Fibroblast of lung (primary cell): ENCODE measurements at regions not wholly inside any gene's neighbourhood (a gene's known extent, or its start where the extent isn't known, plus 50 kb on each side); places are given as distances from the start of the nearest gene placed in this dataset.

Source experiments
- DNase-seq, 2 donors: peaks; one replicate each; pipeline versions ENCODE4 v3.0.0 to v3.0.0-alpha.2; 2010; ENCODE audit warnings: low read depth in 2 of 2
- H2AFZ ChIP-seq: 2 replicates; pipeline ENCODE4 v1.5.1; 2012; ENCODE audit warnings: low read length, control low read depth, inconsistent platforms
- H3K27ac ChIP-seq: 2 replicates; pipeline ENCODE4 v1.5.1; 2011; ENCODE audit warnings: low read length, control low read depth; ENCODE audit not compliant: insufficient read depth
- H3K27me3 ChIP-seq: 2 replicates; pipeline ENCODE4 v1.5.1; 2011; ENCODE audit warnings: mild to moderate bottlenecking, low read length; ENCODE audit not compliant: control insufficient read depth, insufficient read depth
- H3K36me3 ChIP-seq: 2 replicates; pipeline ENCODE4 v1.5.1; 2011; ENCODE audit warnings: low read length; ENCODE audit not compliant: control insufficient read depth, insufficient read depth
- H3K4me1 ChIP-seq: 2 replicates; pipeline ENCODE4 v1.5.1; 2011; ENCODE audit warnings: low read length; ENCODE audit not compliant: control insufficient read depth, insufficient read depth; ENCODE audit errors: extremely low read depth
- H3K4me2 ChIP-seq: 2 replicates; pipeline ENCODE4 v1.5.1; 2011; ENCODE audit warnings: low read length, control low read depth; ENCODE audit not compliant: insufficient read depth; ENCODE audit errors: extremely low read depth
- H3K4me3 ChIP-seq, 4 experiments: fragments of 200-600 bp in 1 of 4; sonication (generic) in 1 of 4; replicated peaks in 1 of 4; 2 replicates each; pipeline ENCODE4 v1.5.1; 2011 to 2016; ENCODE audit warnings: low read length in 4 of 4, low read depth in 3 of 4, mild to moderate bottlenecking in 3 of 4, control low read depth in 2 of 4, inconsistent platforms in 1 of 4, mixed read lengths in 1 of 4; ENCODE audit not compliant: insufficient read depth in 1 of 4; ENCODE audit errors: control extremely low read depth in 1 of 4
- H3K79me2 ChIP-seq: 2 replicates; pipeline ENCODE4 v1.5.1; 2012; ENCODE audit warnings: mild to moderate bottlenecking, low read length, inconsistent platforms; ENCODE audit not compliant: control insufficient read depth, insufficient read depth
- H3K9ac ChIP-seq: 2 replicates; pipeline ENCODE4 v1.5.1; 2011; ENCODE audit warnings: mild to moderate bottlenecking, low read length, control low read depth; ENCODE audit not compliant: insufficient read depth
- H3K9me3 ChIP-seq: 2 replicates; pipeline ENCODE4 v1.5.1; 2012; ENCODE audit warnings: low read depth, low read length; ENCODE audit not compliant: control insufficient read depth, insufficient read depth
- H4K20me1 ChIP-seq: 2 replicates; pipeline ENCODE4 v1.5.1; 2011; ENCODE audit warnings: low read length; ENCODE audit not compliant: control insufficient read depth, insufficient read depth; ENCODE audit errors: extremely low read depth
- EZH2 ChIP-seq: IDR thresholded peaks from 2 replicates; pipeline ENCODE4 v1.5.1; 2012; ENCODE audit warnings: low read length, control low read depth, mild to moderate bottlenecking; ENCODE audit errors: missing control alignments
- TF ChIP-seq, protein P1 (sequence below), 2 donors: IDR thresholded peaks in 1 of 2; conservative IDR thresholded peaks in 1 of 2; 1 replicate in 1 of 2; 2 replicates in 1 of 2; pipeline ENCODE4 v1.5.1; 2011 to 2012; ENCODE audit warnings: low read length in 2 of 2, control low read depth in 1 of 2, inconsistent platforms in 1 of 2, low read depth in 1 of 2, mild to moderate bottlenecking in 1 of 2

GRCh38 chr3:102688556-102688930, 253.7 kb downstream of the ZPLD1 start:
- no peak for DNase-seq
- Histone ChIP-seq H3K4me3 (no peak overlapping the region), H3K4me2 (no peak overlapping the region), H3K36me3 (no peaks in the 10 kb centered on the region), H3K79me2 (no peaks in the 10 kb centered on the region), H3K9ac (no peak overlapping the region), H2AFZ (no peak overlapping the region), H3K9me3 (no peaks in the 10 kb centered on the region), H3K27me3 (no peaks in the 10 kb centered on the region), H3K27ac (no peak overlapping the region), H4K20me1 (no peaks in the 10 kb centered on the region), H3K4me1 (no peaks in the 10 kb centered on the region)
- no peak for TF ChIP-seq EZH2
- TF ChIP-seq, protein P1, sequence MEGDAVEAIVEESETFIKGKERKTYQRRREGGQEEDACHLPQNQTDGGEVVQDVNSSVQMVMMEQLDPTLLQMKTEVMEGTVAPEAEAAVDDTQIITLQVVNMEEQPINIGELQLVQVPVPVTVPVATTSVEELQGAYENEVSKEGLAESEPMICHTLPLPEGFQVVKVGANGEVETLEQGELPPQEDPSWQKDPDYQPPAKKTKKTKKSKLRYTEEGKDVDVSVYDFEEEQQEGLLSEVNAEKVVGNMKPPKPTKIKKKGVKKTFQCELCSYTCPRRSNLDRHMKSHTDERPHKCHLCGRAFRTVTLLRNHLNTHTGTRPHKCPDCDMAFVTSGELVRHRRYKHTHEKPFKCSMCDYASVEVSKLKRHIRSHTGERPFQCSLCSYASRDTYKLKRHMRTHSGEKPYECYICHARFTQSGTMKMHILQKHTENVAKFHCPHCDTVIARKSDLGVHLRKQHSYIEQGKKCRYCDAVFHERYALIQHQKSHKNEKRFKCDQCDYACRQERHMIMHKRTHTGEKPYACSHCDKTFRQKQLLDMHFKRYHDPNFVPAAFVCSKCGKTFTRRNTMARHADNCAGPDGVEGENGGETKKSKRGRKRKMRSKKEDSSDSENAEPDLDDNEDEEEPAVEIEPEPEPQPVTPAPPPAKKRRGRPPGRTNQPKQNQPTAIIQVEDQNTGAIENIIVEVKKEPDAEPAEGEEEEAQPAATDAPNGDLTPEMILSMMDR (conservative IDR thresholded peaks at IDR 0.05 in 1 of 2, IDR thresholded peaks at IDR 0.05 in 1 of 2; ENCODE audit: low read depth in 1 of 2, low read length in 2 of 2): no peak

DNA sequence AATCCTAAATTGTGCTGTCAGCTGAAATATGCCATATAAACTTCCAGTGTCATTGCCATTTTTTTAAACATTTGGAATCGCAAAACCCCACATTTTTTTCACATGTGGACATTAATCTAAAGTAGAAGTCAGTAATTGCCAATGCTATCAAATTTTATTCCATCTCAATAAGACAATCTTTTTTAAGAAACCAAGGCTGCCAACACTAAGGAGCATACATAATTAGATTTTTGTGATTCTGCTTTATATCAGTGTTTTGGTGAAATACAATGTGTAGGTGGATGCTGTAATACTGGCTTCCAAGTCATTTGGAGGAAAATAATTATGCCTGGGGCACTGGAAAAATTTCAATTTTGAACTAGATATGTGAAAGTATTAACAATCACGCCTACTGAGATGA, 256.7 kb downstream of the ZPLD1 start:
- TF ChIP-seq, protein P1 (conservative IDR thresholded peaks at IDR 0.05 in 1 of 2, IDR thresholded peaks at IDR 0.05 in 1 of 2; ENCODE audit: low read depth in 1 of 2, low read length in 2 of 2): no peak
- TF ChIP-seq EZH2: no peak
- H3K4me1 ChIP-seq: no peaks in the 10 kb centered on the region
- DNase-seq: no peak
- H3K9ac ChIP-seq: no peak overlapping the region
- no peaks in the 10 kb centered on the region for H3K27me3 ChIP-seq
- no peaks in the 10 kb centered on the region for H3K9me3 ChIP-seq
- no peaks in the 10 kb centered on the region for H3K79me2 ChIP-seq
- H3K36me3 ChIP-seq: no peaks in the 10 kb centered on the region
- no peak overlapping the region for H3K4me3 ChIP-seq
- H2AFZ ChIP-seq: no peak overlapping the region
- no peaks in the 10 kb centered on the region for H4K20me1 ChIP-seq
- H3K4me2 ChIP-seq: no peak overlapping the region
- H3K27ac ChIP-seq: no peak overlapping the region

GRCh38 chr3:102699104-102699818, 264.4 kb downstream of the ZPLD1 start:
- no peak for DNase-seq
- H3K9me3 ChIP-seq: no peaks in the 10 kb centered on the region
- TF ChIP-seq, protein P1 (conservative IDR thresholded peaks at IDR 0.05 in 1 of 2, IDR thresholded peaks at IDR 0.05 in 1 of 2; ENCODE audit: low read depth in 1 of 2, low read length in 2 of 2): no peak
- TF ChIP-seq EZH2: no peak

More at GRCh38 chr3:102699104-102699818, 264.4 kb downstream of the ZPLD1 start:
- Histone ChIP-seq H3K79me2 (no peaks in the 10 kb centered on the region), H2AFZ (no peak overlapping the region), H4K20me1 (no peaks in the 10 kb centered on the region), H3K36me3 (no peaks in the 10 kb centered on the region), H3K27ac (no peak overlapping the region), H3K9ac (no peak overlapping the region), H3K27me3 (no peaks in the 10 kb centered on the region), H3K4me3 (no peak overlapping the region), H3K4me2 (no peak overlapping the region), H3K4me1 (no peaks in the 10 kb centered on the region)
